ENCODE measurements at regions not wholly inside any gene's neighbourhood (a gene's known extent, or its start where the extent isn't known, plus 50 kb on each side); places are given as distances from the start of the nearest gene placed in this dataset.

GRCh38 chr9:86563936-86564335, 209.7 kb upstream of the TUT7 start:
- DNase-seq (no peak), ATAC-seq (ENCODE audit: low read depth) (no peak)
- H4K20me1 ChIP-seq (ENCODE audit: insufficient read depth, low read length), result no peaks in the 10 kb centered on the region
- peak overlapping the region; percentile 73; the same call in 1 of the 2 replicates for H3K23ac ChIP-seq (ENCODE audit: low read depth, low read length)
- H4K8ac ChIP-seq (ENCODE audit: low read depth in 2 of 2, low read length in 2 of 2), result peak overlapping the region; percentile 44 to 58; a peak in 3 of 4 replicates
- dilution Hi-C loops (cut with HindIII; ENCODE audit: low sequenced_read_pairs, unreplicated experiment), result no loop called here
- H3K18ac ChIP-seq (ENCODE audit: low read depth, low read length), result peak overlapping the region; percentile 46; the same call in 1 of the 2 replicates
- peak overlapping the region; percentile 57 for H2BK5ac ChIP-seq (ENCODE audit: low read depth, low read length, poor library complexity, severe bottlenecking)
- H3K56ac ChIP-seq (ENCODE audit: extremely low read depth, insufficient read depth, low read length), result no peak overlapping the region
- H3K36me3 ChIP-seq (ENCODE audit: control insufficient read depth, insufficient read depth, low read length), result no peaks in the 10 kb centered on the region
- H3K4me3 ChIP-seq (ENCODE audit: insufficient read depth, low read depth, low read length), result no peak overlapping the region
- no peaks in the 10 kb centered on the region for H3K27me3 ChIP-seq (ENCODE audit: control insufficient read depth, insufficient read depth, low read length)
- H3K27ac ChIP-seq (ENCODE audit: insufficient read depth, low read length), result no peak overlapping the region
- no CpG with 5 or more reads among the region's 5 CpGs for WGBS, 2 experiments (ENCODE audit: extremely low coverage in 2 of 2, insufficient read length in 1 of 2)
- peak overlapping the region; percentile 15 for H2AFZ ChIP-seq (replicated peaks; ENCODE audit: low read length, poor library complexity)
- H4K5ac ChIP-seq (ENCODE audit: low read depth, low read length), result peak overlapping the region; percentile 47
- no peaks in the 10 kb centered on the region for H3K79me1 ChIP-seq (ENCODE audit: low read depth in 1 of 2, low read length in 2 of 2)
- H2BK20ac ChIP-seq (ENCODE audit: low read depth, low read length), result peak overlapping the region; percentile 81; the same call in 1 of the 2 replicates
- H2BK15ac ChIP-seq (ENCODE audit: low read depth, low read length), result peak overlapping the region; percentile 65; the same call in 2 of the 3 replicates
- peak overlapping the region; percentile 80 for H2BK120ac ChIP-seq (ENCODE audit: low read depth, low read length)
- H3K9me1 ChIP-seq (ENCODE audit: insufficient read depth, low read length), result peaks cover 3% of the 10 kb centered on the region; the same call in 1 of the 2 replicates
- no peak overlapping the region for H3K4me2 ChIP-seq (ENCODE audit: low read depth, low read length)
- H3K9ac ChIP-seq (ENCODE audit: low read depth, low read length), result no peak overlapping the region
- H2AK9ac ChIP-seq (replicated peaks; ENCODE audit: low read depth, low read length, poor library complexity), result no peak overlapping the region
- peak overlapping the region; percentile 74 for H3K4ac ChIP-seq (ENCODE audit: low read depth, low read length)
- H2AK5ac ChIP-seq (ENCODE audit: low read depth, low read length), result peak overlapping the region; percentile 31
- ChIA-PET CTCF (no interaction called here), POLR2A (ENCODE audit: unreplicated experiment) (no interaction called here)
- intact Hi-C loops (cut with micrococcal nuclease), result no loop called here
- H3K14ac ChIP-seq (replicated peaks; ENCODE audit: low read depth, low read length), result peak overlapping the region; percentile 34
- TF ChIP-seq RCOR1 (IDR thresholded peaks at IDR 0.05; ENCODE audit: insufficient replicate concordance, low read length) (no peak), MAFK (IDR thresholded peaks at IDR 0.05; ENCODE audit: low read depth, low read length) (no peak), CEBPB (IDR thresholded peaks at IDR 0.05; ENCODE audit: low read depth, low read length) (no peak), SMC3 (IDR thresholded peaks at IDR 0.05; ENCODE audit: low read depth, low read length) (no peak), CTCF (conservative IDR thresholded peaks at IDR 0.05; ENCODE audit: low read depth, low read length) (no peak), BHLHE40 (IDR thresholded peaks at IDR 0.05; ENCODE audit: low read depth, low read length) (no peak), FOS (IDR thresholded peaks at IDR 0.05; ENCODE audit: low read depth, low read length) (no peak), ELK1 (IDR thresholded peaks at IDR 0.05; ENCODE audit: borderline replicate concordance, low read depth, low read length) (no peak), RFX5 (IDR thresholded peaks at IDR 0.05; ENCODE audit: low read depth, low read length) (no peak), MXI1 (IDR thresholded peaks at IDR 0.05; ENCODE audit: borderline replicate concordance, low read depth, low read length) (no peak), USF2 (IDR thresholded peaks at IDR 0.05; ENCODE audit: low read depth, low read length) (no peak), CHD1 (IDR thresholded peaks at IDR 0.05; ENCODE audit: low read depth, low read length) (no peak), MAZ (IDR thresholded peaks at IDR 0.05; ENCODE audit: borderline replicate concordance, low read depth, low read length) (no peak), RAD21 (IDR thresholded peaks at IDR 0.05; ENCODE audit: low read length) (no peak)
- H3K9me3 ChIP-seq (ENCODE audit: control insufficient read depth, insufficient read depth, low read length), result no peaks in the 10 kb centered on the region
- peaks cover 5% of the 10 kb centered on the region for H3K4me1 ChIP-seq (ENCODE audit: control insufficient read depth, insufficient read depth, low read length)
- H4K91ac ChIP-seq (ENCODE audit: insufficient read depth, low read depth, low read length), result peak overlapping the region; percentile 53
- BruUV-seq (replicated peaks), result no TSS peak
- in situ Hi-C loops (cut with MboI; ENCODE audit: low sequenced_read_pairs), result no loop called here
